ENCODE measurements at regions not wholly inside any gene's neighbourhood (a gene's known extent, or its start where the extent isn't known, plus 50 kb on each side); places are given as distances from the start of the nearest gene placed in this dataset.
"Not testable (repeated sequence)": the region's sequence is repeated elsewhere in the genome, so short reads cannot be mapped to it uniquely, and the experiment has no call there.

GRCh38 chr1:148202013-148202412 is 49.9 kb upstream of the NBPF11 start:
- TF ChIP-seq CHCHD3 (CRISPR knock-in tag; IDR thresholded peaks at IDR 0.05); PRPF4 (IDR thresholded peaks at IDR 0.05; ENCODE audit: low read depth, low read length, poor library complexity, severe bottlenecking); MTA1 (CRISPR knock-in tag; IDR thresholded peaks at IDR 0.05; ENCODE audit: borderline replicate concordance); ZSCAN12 (CRISPR knock-in tag; IDR thresholded peaks at IDR 0.05); ZBTB4 (CRISPR knock-in tag; IDR thresholded peaks at IDR 0.05; ENCODE audit: borderline replicate concordance); ZNF20 (CRISPR knock-in tag; IDR thresholded peaks at IDR 0.05); KLF11 (CRISPR knock-in tag; IDR thresholded peaks at IDR 0.05); ZNF256 (CRISPR knock-in tag; conservative IDR thresholded peaks at IDR 0.05); SSRP1 (CRISPR knock-in tag; IDR thresholded peaks at IDR 0.05); CTCF (CRISPR knock-in tag; IDR thresholded peaks at IDR 0.05); ZNF292 (CRISPR knock-in tag; IDR thresholded peaks at IDR 0.05; ENCODE audit: borderline replicate concordance, low read depth); ZNF615 (CRISPR knock-in tag; IDR thresholded peaks at IDR 0.05; ENCODE audit: borderline replicate concordance): not testable (repeated sequence)
- TF ChIP-seq, protein P1, sequence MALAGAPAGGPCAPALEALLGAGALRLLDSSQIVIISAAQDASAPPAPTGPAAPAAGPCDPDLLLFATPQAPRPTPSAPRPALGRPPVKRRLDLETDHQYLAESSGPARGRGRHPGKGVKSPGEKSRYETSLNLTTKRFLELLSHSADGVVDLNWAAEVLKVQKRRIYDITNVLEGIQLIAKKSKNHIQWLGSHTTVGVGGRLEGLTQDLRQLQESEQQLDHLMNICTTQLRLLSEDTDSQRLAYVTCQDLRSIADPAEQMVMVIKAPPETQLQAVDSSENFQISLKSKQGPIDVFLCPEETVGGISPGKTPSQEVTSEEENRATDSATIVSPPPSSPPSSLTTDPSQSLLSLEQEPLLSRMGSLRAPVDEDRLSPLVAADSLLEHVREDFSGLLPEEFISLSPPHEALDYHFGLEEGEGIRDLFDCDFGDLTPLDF (CRISPR knock-in tag; IDR thresholded peaks at IDR 0.05) = not testable (repeated sequence)
